ENCODE measurements at regions not wholly inside any gene's neighbourhood (a gene's known extent, or its start where the extent isn't known, plus 50 kb on each side); places are given as distances from the start of the nearest gene placed in this dataset.
"Not testable (repeated sequence)": the region's sequence is repeated elsewhere in the genome, so short reads cannot be mapped to it uniquely, and the experiment has no call there.

- DNase-seq (ENCODE audit: low read depth, low spot score), result no peak
Measured at GRCh38 chr11:134882141-134882540, 470.1 kb upstream of the B3GAT1 start.

GRCh38 chr11:134880788-134881187 is 468.7 kb upstream of the B3GAT1 start:
- no peak for DNase-seq (ENCODE audit: low read depth, low spot score)

GRCh38 chr11:134879931-134880330 is 467.9 kb upstream of the B3GAT1 start:
- no peak for DNase-seq (ENCODE audit: low read depth, low spot score)

GRCh38 chr11:134879341-134879740 is 467.3 kb upstream of the B3GAT1 start:
- no peak for DNase-seq (ENCODE audit: low read depth, low spot score)

GRCh38 chr11:134878785-134879184 is 466.7 kb upstream of the B3GAT1 start:
- no peak for DNase-seq (ENCODE audit: low read depth, low spot score)

GRCh38 chr11:134876226-134876625 is 464.2 kb upstream of the B3GAT1 start:
- no peak for DNase-seq (ENCODE audit: low read depth, low spot score)

GRCh38 chr11:134866981-134867675 is 455.1 kb upstream of the B3GAT1 start:
- DNase-seq (ENCODE audit: low read depth, low spot score), result no peak

GRCh38 chr11:134866215-134866614 is 454.2 kb upstream of the B3GAT1 start:
- no peak for DNase-seq (ENCODE audit: low read depth, low spot score)

GRCh38 chr11:134864968-134865305 is 452.9 kb upstream of the B3GAT1 start:
- no peak for DNase-seq (ENCODE audit: low read depth, low spot score)

- no peak for DNase-seq (ENCODE audit: low read depth, low spot score)
Measured at GRCh38 chr11:134864233-134864967, 452.4 kb upstream of the B3GAT1 start.

- DNase-seq (ENCODE audit: low read depth, low spot score), result no peak
Measured at GRCh38 chr11:134863294-134863693, 451.3 kb upstream of the B3GAT1 start.

- DNase-seq (ENCODE audit: low read depth, low spot score), result no peak
Measured at GRCh38 chr11:134862587-134863195, 450.6 kb upstream of the B3GAT1 start.

- no peak for DNase-seq (ENCODE audit: low read depth, low spot score)
Measured at GRCh38 chr11:134862105-134862502, 450.1 kb upstream of the B3GAT1 start.

- no peak for DNase-seq (ENCODE audit: low read depth, low spot score)
Measured at GRCh38 chr11:134861490-134862104, 449.6 kb upstream of the B3GAT1 start.

- DNase-seq (ENCODE audit: low read depth, low spot score), result no peak
Measured at GRCh38 chr11:134858783-134859480, 446.9 kb upstream of the B3GAT1 start.

GRCh38 chr11:134857035-134857434 is 445.0 kb upstream of the B3GAT1 start:
- no peak for DNase-seq (ENCODE audit: low read depth, low spot score)

GRCh38 chr11:134856056-134856971 is 444.3 kb upstream of the B3GAT1 start:
- no peak for DNase-seq (ENCODE audit: low read depth, low spot score)

GRCh38 chr11:134853992-134854991 is 442.2 kb upstream of the B3GAT1 start:
- DNase-seq (ENCODE audit: low read depth, low spot score), result no peak

GRCh38 chr11:134851503-134852224 is 439.6 kb upstream of the B3GAT1 start:
- not testable (repeated sequence) for DNase-seq (ENCODE audit: low read depth, low spot score)

Measured in pulmonary artery endothelial cell (primary cell).